Stimulated activated naive CD8-positive, alpha-beta T cell treated with anti-CD3 and anti-CD28 coated beads, Interleukin-15, amount 100 ng/mL, for 72 hours (primary cell): ENCODE measurements at regions not wholly inside any gene's neighbourhood (a gene's known extent, or its start where the extent isn't known, plus 50 kb on each side); places are given as distances from the start of the nearest gene placed in this dataset.
A peak's percentile ranks its signal among the peaks of the same experiment; 100 is the strongest.

Experiments used
- ATAC-seq: fragments of 150-1000 bp; cut with Tn5 transposase; 2 replicates; pipeline ENCODE4 v1.10.0; 2021; ENCODE audit warnings: mild to moderate bottlenecking, moderate library complexity
- DNase-seq, 2 donors: peaks; one replicate each; pipeline ENCODE4 v3.0.0; 2021 to 2022
- H3K27ac Mint-ChIP-seq, 2 donors: one replicate each; pipeline ENCODE4 v1.8.0; 2022; ENCODE audit warnings: mild to moderate bottlenecking in 2 of 2, mixed read lengths in 2 of 2, moderate library complexity in 2 of 2
- H3K27me3 Mint-ChIP-seq: one replicate; pipeline ENCODE4 v1.8.0; 2022; ENCODE audit warnings: mixed read lengths
- H3K4me1 Mint-ChIP-seq: one replicate; pipeline ENCODE4 v1.8.0; 2022; ENCODE audit warnings: mild to moderate bottlenecking, mixed read lengths
- H3K4me3 Mint-ChIP-seq, 2 donors: one replicate each; pipeline ENCODE4 v1.8.0; 2022; ENCODE audit warnings: mild to moderate bottlenecking in 2 of 2, mixed read lengths in 2 of 2, moderate library complexity in 1 of 2
- H3K9me3 Mint-ChIP-seq, 2 donors: one replicate each; pipeline ENCODE4 v1.8.0; 2022; ENCODE audit warnings: mixed read lengths in 2 of 2

DNA sequence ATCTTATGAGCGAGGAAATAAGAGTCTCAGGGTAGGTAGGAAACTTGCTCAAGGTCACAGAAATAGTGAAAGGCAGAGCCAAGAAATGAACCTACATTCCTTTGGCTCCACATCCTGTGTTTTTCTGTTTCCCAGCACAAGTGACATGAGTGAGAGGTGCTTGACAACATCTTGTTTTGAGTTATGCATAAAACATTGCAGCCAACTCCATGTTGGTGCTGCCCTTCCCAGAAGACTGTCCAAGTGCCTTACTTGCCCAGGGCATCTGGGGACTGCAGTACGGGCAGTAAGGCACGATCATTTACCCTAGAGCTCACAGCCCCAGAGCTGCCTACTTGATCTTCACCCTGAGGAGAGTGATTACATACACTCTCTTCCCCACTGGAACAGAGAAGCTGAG, 148.8 kb downstream of the NOC3L start:
- H3K27ac Mint-ChIP-seq: no peak overlapping the region
- ATAC-seq: no peak
- H3K27me3 Mint-ChIP-seq: no peaks in the 10 kb centered on the region
- no peaks in the 10 kb centered on the region for H3K9me3 Mint-ChIP-seq
- no peak for DNase-seq
- H3K4me3 Mint-ChIP-seq: no peak overlapping the region
- no peaks in the 10 kb centered on the region for H3K4me1 Mint-ChIP-seq

DNA sequence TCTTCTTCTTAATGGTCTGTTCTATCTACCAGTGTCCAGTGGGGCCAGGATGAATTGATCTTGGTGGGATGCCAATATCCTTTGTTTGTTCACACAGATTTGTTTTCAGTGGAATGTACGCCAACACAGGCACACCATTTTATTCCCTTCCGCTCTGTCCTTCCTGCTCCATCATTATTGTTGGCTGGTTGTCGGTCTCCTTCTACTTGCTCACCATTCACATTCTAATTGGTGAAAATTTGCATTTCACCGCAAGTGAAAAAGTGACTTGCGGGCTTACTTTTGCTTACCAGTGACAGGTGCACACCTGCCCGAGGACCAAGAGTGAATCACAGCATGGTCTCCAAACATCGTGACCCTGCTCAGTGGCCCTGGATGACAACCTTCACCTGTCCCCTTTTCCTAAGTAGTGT, 148.3 kb downstream of the NOC3L start:
- ATAC-seq (no peak), DNase-seq (no peak)
- Mint-ChIP-seq H3K4me1 (no peaks in the 10 kb centered on the region), H3K9me3 (no peaks in the 10 kb centered on the region), H3K27me3 (no peaks in the 10 kb centered on the region), H3K4me3 (no peak overlapping the region), H3K27ac (no peak overlapping the region)

DNA sequence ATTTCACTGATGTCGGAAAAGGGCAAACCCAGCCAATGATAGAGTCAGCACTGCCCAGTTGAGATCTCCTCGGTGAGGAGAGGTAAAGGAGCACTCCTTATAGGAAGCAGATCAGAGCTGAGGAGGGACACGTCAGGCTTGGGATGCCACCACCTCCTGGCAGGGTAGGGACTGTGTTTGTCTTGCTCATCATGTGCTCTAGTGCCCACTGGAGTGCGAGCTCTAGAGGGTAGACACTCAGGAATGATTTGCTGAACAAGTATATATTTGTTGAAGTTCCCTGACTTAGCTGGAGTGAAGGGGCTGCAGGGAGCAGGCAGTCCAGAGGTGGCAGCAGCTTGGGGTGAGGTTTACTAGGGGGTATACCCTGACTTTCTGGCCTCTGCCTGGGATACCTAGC, 146.5 kb downstream of the NOC3L start:
- DNase-seq (no peak), ATAC-seq (peak; percentile 27)
- H3K27me3 Mint-ChIP-seq: peaks cover 5% of the 10 kb centered on the region
- H3K4me3 Mint-ChIP-seq: no peak overlapping the region
- H3K4me1 Mint-ChIP-seq: no peaks in the 10 kb centered on the region
- no peaks in the 10 kb centered on the region for H3K9me3 Mint-ChIP-seq
- no peak overlapping the region for H3K27ac Mint-ChIP-seq

DNA sequence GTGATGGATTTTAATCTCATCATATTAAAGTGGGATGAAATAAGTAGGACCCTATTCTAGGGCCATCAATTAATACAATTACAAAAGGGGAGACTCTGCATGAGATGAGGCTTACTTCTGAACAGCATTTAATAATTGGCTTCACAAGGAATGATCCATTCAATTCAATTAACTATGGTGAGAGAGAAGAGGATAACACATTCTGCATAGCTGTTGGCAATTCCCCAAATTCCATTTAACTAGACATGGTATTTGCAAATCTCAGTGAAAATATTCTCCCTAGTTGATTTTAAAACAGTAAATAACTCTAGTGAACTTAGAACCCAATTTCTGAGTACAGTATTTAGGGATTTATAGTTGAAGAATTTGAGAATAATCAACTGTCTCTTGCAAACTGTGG, 145.3 kb downstream of the NOC3L start:
- Mint-ChIP-seq H3K27ac (no peak overlapping the region), H3K4me3 (no peak overlapping the region), H3K9me3 (no peaks in the 10 kb centered on the region), H3K27me3 (peaks cover 15% of the 10 kb centered on the region), H3K4me1 (no peaks in the 10 kb centered on the region)
- no peak for ATAC-seq
- DNase-seq: no peak

DNA sequence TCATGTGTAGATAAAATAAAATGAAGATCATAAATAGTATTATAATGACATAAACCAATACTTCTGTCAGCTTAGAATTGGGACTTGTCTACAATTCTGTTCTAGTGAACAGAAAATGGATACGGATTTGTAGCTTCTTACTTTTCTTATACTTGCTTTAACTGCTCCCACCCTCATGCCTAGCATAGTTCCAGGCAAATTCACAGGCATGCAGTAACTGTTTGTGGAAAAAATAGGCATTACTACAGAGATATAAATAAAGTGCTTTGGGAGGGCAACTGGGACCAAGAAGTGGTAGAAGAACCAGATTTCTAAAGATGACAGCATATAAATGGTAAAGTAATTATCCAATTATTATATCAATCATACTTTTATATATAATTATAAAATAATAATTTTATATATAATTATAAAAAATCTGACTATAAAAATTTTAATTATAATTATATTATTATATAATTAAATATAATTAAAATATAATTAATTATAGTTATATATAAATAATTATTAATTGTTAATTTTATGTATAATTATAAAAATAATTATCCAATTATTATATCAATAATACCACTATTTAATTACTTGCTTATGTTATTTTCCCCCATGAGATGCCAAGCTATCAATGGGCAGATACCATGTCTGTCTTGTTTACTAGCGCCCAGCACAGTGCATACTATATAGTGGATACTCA, 144.1 kb downstream of the NOC3L start:
- no peak for DNase-seq
- Mint-ChIP-seq H3K27me3 (peaks cover 15% of the 10 kb centered on the region), H3K27ac (no peak overlapping the region), H3K4me1 (no peaks in the 10 kb centered on the region), H3K9me3 (no peaks in the 10 kb centered on the region), H3K4me3 (no peak overlapping the region)
- no peak for ATAC-seq

DNA sequence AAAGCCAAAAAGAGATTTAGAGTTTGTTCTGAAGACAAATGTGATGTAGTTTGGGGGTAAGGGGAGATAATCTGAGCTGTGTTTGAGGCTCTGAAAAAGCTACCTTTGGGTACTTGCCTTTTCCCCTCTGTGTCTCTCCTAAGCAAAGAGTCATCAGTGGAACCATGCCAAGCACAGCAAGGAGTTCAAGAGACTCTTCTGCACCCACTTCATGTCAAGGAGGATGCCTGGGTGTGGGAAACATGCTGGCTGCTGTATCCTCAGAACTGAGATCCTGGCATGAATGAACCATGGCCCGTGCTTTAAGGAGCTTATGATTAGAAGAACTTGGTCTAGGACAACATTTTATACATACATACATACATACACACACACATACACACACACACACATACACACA, 142.9 kb downstream of the NOC3L start:
- DNase-seq: no peak
- no peak for ATAC-seq
- H3K4me3 Mint-ChIP-seq: no peak overlapping the region
- H3K27ac Mint-ChIP-seq: no peak overlapping the region
- peaks cover 15% of the 10 kb centered on the region for H3K27me3 Mint-ChIP-seq
- no peaks in the 10 kb centered on the region for H3K9me3 Mint-ChIP-seq
- no peaks in the 10 kb centered on the region for H3K4me1 Mint-ChIP-seq

DNA sequence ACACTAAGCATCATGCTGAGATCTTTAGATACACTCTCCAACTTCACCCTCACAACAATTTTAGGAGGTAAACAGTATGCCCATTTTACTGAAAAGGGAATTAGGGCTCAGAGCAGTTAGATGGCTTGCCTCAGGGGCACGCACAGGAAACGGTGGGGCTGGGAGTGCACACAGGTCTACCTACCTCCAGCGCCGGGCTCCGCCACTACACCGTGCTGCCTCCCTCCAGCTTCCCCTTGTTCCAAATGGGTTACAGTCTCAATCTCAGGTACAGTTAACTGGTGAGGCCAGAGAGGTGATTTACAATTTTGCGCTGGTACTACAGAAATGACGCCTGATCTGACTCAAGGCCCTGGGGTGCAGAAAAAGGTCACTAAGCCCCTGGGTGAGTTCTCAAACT, 142.0 kb downstream of the NOC3L start:
- Mint-ChIP-seq H3K27ac (no peak overlapping the region), H3K4me3 (no peak overlapping the region), H3K4me1 (no peaks in the 10 kb centered on the region), H3K9me3 (no peaks in the 10 kb centered on the region), H3K27me3 (peaks cover 15% of the 10 kb centered on the region)
- ATAC-seq (no peak), DNase-seq (no peak)

DNA sequence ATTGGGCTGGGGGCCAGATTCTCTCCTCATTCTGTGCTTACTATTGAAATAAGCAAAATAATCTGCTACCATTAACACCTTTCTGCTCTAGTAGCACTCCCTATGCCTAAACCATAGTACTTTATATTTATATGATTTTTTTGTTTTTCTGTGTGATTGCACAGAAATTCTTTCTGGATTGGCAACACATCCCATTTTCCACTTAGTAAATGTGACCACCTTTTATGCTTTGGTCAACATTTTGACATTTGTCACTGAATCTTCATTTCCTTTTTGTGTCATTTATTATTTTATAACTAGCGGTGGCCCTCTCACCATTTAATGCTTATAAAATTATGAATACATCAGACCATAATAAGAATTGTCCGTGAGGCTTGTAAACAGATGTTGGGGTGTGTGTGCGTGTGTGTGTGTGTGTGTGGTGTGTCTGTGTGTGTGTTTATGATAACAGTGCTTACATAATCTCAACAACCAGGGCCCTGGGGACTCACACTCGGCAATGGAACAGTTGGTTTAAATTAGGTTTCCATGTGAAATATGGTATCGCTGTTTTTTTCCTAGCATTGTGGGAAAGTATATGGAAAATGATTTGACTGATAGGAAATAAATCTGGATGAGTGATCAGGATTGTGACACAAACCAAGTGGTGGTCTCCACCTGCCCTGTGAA, 138.9 kb downstream of the NOC3L start:
- no peak overlapping the region for H3K4me3 Mint-ChIP-seq
- H3K9me3 Mint-ChIP-seq: no peaks in the 10 kb centered on the region
- H3K27me3 Mint-ChIP-seq: peaks cover 15% of the 10 kb centered on the region
- DNase-seq: no peak
- no peaks in the 10 kb centered on the region for H3K4me1 Mint-ChIP-seq
- H3K27ac Mint-ChIP-seq: no peak overlapping the region
- ATAC-seq: no peak

DNA sequence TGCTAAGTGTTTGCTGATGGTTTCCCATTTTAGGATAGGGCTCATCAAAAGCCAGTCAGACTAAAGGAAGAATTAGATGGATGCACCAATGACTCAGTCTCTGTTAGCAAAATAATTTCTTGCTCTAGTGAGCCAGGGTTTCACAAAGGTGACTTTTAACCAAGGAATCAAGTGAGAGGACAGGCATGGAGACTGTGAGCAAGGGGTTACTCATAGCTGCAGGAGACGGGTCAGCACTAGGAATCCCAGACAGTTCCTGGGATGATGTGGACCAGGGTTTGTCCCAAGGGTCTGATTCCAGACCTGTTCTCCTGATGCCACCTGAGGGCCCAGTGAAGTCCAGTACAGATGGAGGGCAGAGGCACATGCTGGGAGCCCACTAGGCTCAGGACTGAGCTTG, 138.1 kb downstream of the NOC3L start:
- DNase-seq (no peak), ATAC-seq (no peak)
- Mint-ChIP-seq H3K4me1 (no peaks in the 10 kb centered on the region), H3K27ac (no peak overlapping the region), H3K27me3 (peaks cover 15% of the 10 kb centered on the region), H3K4me3 (no peak overlapping the region), H3K9me3 (no peaks in the 10 kb centered on the region)

DNA sequence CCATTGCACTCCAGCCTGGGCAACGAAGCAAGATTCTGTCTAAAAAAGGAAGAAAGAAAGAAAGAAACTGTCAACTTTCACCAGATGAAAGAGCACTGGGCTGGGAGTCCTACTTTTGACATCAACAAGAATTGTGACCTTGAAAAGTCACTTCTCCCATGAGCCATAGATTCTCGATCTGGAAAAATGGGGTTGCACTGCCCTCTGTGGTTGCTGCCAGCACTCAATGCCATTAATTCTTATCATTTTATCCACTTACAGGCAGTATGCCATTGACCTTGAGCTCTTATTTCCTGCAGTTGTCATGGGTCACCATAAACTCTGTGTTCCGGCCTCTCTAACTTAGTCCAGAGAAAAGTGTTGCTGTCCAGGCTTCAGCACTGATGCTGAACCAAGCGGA, 137.2 kb downstream of the NOC3L start:
- peaks cover 15% of the 10 kb centered on the region for H3K27me3 Mint-ChIP-seq
- DNase-seq: no peak
- no peak overlapping the region for H3K27ac Mint-ChIP-seq
- no peak for ATAC-seq
- no peaks in the 10 kb centered on the region for H3K9me3 Mint-ChIP-seq
- no peak overlapping the region for H3K4me3 Mint-ChIP-seq
- no peaks in the 10 kb centered on the region for H3K4me1 Mint-ChIP-seq

DNA sequence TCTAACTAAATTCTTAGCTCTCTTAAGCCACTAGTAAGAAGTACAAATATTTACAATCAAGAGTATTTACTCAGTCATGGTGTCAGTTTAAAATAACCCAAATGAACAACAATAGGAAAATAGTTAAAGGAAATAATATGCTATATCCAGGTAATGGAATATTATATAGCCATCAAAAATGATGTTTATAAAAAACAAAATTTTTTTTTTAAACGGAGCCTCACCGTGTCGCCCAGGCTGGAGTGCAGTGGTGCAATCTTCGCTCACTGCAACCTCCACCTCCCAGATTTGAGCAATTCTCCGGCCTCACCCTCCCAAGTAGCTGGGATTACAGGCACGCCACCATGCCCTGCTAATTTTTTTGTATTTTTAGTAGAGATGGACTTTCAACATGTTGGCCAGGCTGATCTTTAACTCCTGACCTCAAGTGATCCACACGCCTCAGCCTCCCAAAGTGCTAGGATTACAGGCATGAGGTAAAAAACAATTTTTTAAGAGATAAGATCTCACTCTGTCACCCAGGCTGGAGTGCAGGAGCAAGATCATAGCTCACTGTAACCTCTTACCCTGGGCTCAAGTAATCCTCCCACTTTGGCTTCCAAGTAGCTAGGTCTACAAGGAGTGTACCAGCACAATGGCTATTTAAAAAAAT, 132.5 kb downstream of the NOC3L start:
- ATAC-seq (no peak), DNase-seq (no peak)
- Mint-ChIP-seq H3K27ac (no peak overlapping the region), H3K9me3 (no peaks in the 10 kb centered on the region), H3K4me3 (no peak overlapping the region), H3K4me1 (no peaks in the 10 kb centered on the region), H3K27me3 (peaks cover 11% of the 10 kb centered on the region)

DNA sequence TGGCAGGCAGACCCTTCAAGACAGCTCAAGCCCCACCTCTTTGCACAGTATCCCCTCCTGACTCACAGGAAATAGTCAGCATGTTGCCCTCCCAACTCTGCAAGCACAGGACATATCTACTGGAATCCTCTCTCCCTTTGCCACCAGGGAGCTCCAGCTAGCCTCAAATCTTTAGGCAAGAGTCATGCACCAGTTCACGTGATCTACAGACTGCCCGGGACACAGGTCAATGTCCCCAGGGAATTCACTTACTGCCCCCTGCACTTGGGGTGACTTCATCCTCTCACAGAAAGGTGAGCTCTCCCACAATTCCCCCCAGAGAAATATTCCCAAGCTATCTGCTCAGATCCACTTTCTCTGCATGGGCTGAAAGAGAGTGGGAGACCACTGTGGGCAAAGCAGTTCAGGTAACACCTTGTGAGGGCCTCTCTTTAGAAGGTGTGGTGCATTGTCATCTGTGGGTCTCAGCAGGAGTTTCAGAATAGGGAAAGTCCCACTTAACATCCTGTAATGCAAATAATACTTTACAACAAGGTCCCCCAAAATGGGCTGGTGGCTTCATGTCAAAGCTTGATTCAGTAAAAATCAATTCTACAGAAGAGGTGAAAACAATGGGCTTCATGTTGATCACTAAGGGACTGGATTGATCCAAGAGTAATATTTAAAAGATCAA, 129.9 kb downstream of the NOC3L start:
- peaks cover 28% of the 10 kb centered on the region for H3K27me3 Mint-ChIP-seq
- no peaks in the 10 kb centered on the region for H3K9me3 Mint-ChIP-seq
- DNase-seq (no peak), ATAC-seq (no peak)
- H3K4me1 Mint-ChIP-seq: no peaks in the 10 kb centered on the region
- no peak overlapping the region for H3K4me3 Mint-ChIP-seq
- H3K27ac Mint-ChIP-seq: no peak overlapping the region

DNA sequence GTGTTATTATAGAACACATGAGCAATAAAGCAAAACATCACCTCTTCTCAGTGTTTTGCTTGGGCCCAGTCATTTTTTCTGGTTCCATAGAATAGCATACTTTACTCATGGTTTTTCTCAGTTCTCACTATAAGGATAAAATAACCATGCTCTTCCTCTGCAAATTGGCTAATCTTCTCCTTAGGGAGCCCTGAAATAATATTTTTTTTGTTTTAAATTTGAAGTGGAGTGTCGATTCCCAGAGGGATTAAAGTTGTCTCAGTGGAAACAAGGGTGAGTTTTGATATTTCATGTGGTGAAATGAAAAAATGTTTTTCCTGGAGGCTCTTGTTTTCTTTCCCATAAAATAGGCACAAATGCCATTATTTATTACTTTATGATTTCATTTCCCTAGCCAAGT, 127.3 kb downstream of the NOC3L start:
- no peak overlapping the region for H3K4me3 Mint-ChIP-seq
- no peak for DNase-seq
- no peaks in the 10 kb centered on the region for H3K4me1 Mint-ChIP-seq
- H3K27ac Mint-ChIP-seq: no peak overlapping the region
- no peak for ATAC-seq
- H3K27me3 Mint-ChIP-seq: peaks cover 30% of the 10 kb centered on the region
- H3K9me3 Mint-ChIP-seq: no peaks in the 10 kb centered on the region

DNA sequence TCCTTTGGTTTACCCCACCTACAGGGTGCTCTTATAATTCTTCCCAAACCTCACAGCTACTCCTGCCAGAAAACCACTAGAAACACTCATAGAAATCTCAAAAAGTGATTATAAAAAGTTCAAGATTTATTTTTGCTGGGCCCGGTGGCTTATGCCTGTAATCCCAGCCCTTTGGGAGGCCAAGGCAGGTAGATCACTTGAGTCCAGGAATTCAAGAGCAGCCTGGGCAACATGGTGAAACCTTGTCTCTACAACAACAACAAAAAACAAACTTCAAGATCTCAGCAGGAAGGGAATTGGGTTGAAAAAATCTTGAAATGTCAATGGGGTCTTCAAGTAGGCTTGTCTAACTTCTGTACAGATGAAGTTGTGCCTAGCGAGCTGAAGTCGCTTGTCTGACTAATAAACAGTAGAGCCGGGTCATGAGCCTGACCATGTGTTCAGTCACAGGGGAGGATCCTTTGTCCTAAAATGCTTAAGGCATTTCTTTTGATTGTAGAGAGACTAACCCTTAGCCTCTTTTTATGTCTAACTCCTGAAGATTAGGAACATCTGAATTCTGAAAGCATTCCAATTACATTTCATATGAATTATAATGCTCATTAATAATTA, 124.6 kb downstream of the NOC3L start:
- H3K4me3 Mint-ChIP-seq: no peak overlapping the region
- peaks cover 38% of the 10 kb centered on the region for H3K27me3 Mint-ChIP-seq
- no peaks in the 10 kb centered on the region for H3K4me1 Mint-ChIP-seq
- ATAC-seq (no peak), DNase-seq (no peak)
- no peak overlapping the region for H3K27ac Mint-ChIP-seq
- no peaks in the 10 kb centered on the region for H3K9me3 Mint-ChIP-seq

DNA sequence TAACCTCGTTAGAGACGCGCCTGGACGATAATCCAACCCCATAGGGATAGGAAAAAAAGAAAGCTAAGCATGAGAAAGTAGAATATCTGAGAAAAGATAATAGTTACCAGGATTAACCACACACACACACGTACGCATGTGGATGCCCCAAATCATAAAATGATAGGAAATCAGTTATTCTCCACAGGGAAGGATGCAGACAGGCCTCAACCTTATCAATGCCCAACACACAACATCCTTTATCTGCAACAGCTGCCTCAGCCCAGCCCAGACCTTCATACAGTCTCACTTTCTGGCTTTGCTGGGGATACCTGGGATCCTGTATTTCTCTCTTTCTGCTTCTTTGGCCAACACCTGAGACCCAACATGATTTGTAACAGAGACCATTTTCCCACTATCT, 123.0 kb downstream of the NOC3L start:
- no peaks in the 10 kb centered on the region for H3K9me3 Mint-ChIP-seq
- H3K27ac Mint-ChIP-seq: no peak overlapping the region
- H3K27me3 Mint-ChIP-seq: peaks cover 30% of the 10 kb centered on the region
- H3K4me3 Mint-ChIP-seq: no peak overlapping the region
- DNase-seq: no peak
- H3K4me1 Mint-ChIP-seq: no peaks in the 10 kb centered on the region
- no peak for ATAC-seq

DNA sequence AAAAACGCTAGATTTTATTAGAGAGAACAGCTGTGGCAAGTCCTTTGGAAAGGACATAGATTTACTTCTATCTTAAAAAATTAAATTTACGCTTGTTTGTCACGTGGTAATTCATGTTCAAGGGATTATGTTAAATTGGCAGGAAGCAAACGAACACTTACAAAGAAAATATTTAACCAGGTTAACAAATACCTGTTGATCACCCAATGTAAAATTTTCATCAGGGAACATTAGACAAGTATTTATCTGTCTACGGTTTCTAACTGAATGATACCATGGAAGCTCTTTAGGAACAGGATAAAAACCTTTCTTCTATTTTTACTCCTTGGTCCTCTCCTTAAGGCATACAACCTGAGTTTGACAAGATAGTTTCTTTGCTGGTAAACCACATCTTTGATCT, 122.2 kb downstream of the NOC3L start:
- H3K9me3 Mint-ChIP-seq: no peaks in the 10 kb centered on the region
- no peak for DNase-seq
- peaks cover 27% of the 10 kb centered on the region for H3K27me3 Mint-ChIP-seq
- ATAC-seq: no peak
- no peak overlapping the region for H3K4me3 Mint-ChIP-seq
- H3K27ac Mint-ChIP-seq: no peak overlapping the region
- H3K4me1 Mint-ChIP-seq: no peaks in the 10 kb centered on the region
